SW480 (cell line): ENCODE measurements at regions not wholly inside any gene's neighbourhood (a gene's known extent, or its start where the extent isn't known, plus 50 kb on each side); places are given as distances from the start of the nearest gene placed in this dataset.
"Not testable (repeated sequence)": the region's sequence is repeated elsewhere in the genome, so short reads cannot be mapped to it uniquely, and the experiment has no call there.

Source experiments
- DNase-seq: peaks from one replicate; pipeline ENCODE4 v3.0.0-alpha.2; 2016; ENCODE audit warnings: low spot score

GRCh38 chr3:19825193-19825592 is 108.8 kb downstream of the EFHB start:
- no peak for DNase-seq

- no peak for DNase-seq
Observed at GRCh38 chr3:19822805-19823204, 111.2 kb downstream of the EFHB start.

GRCh38 chr3:19816631-19817030 is 117.4 kb downstream of the EFHB start:
- no peak for DNase-seq

GRCh38 chr3:19815805-19816204 is 118.2 kb downstream of the EFHB start:
- DNase-seq, result no peak

- not testable (repeated sequence) for DNase-seq
Observed at GRCh38 chr3:19813743-19814142, 120.3 kb downstream of the EFHB start.

- no peak for DNase-seq
Observed at GRCh38 chr3:19811689-19812088, 122.3 kb downstream of the EFHB start.

- DNase-seq, result no peak
Observed at GRCh38 chr3:19808834-19809233, 125.2 kb downstream of the EFHB start.

GRCh38 chr3:19799887-19800286 is 134.1 kb downstream of the EFHB start:
- DNase-seq, result no peak

- no peak for DNase-seq
Observed at GRCh38 chr3:19799115-19799514, 134.9 kb downstream of the EFHB start.

GRCh38 chr3:19798324-19798723 is 135.7 kb downstream of the EFHB start:
- no peak for DNase-seq

- DNase-seq, result no peak
Observed at GRCh38 chr3:19792388-19792787, 141.6 kb downstream of the EFHB start.

- no peak for DNase-seq
Observed at GRCh38 chr3:19775765-19776164, 158.3 kb downstream of the EFHB start.

GRCh38 chr3:19769694-19770093 is 164.3 kb downstream of the EFHB start:
- no peak for DNase-seq

- DNase-seq, result no peak
Observed at GRCh38 chr3:19765954-19766353, 168.1 kb downstream of the EFHB start.

GRCh38 chr3:19757773-19758172 is 176.2 kb downstream of the EFHB start:
- DNase-seq, result peak; percentile 7

- no peak for DNase-seq
Observed at GRCh38 chr3:19749448-19750017, 184.5 kb downstream of the EFHB start.

GRCh38 chr3:19748782-19749447 is 185.1 kb downstream of the EFHB start:
- no peak for DNase-seq

GRCh38 chr3:19744047-19744446 is 190.0 kb downstream of the EFHB start:
- DNase-seq, result no peak

- no peak for DNase-seq
Observed at GRCh38 chr3:19742935-19743334, 191.1 kb downstream of the EFHB start.

GRCh38 chr3:19739504-19739903 is 194.5 kb downstream of the EFHB start:
- no peak for DNase-seq

GRCh38 chr3:19738846-19739245 is 195.2 kb downstream of the EFHB start:
- peak; percentile 27 for DNase-seq

GRCh38 chr3:19735111-19735510 is 198.9 kb downstream of the EFHB start:
- DNase-seq, result no peak

GRCh38 chr3:19734453-19734852 is 199.6 kb downstream of the EFHB start:
- DNase-seq, result no peak

GRCh38 chr3:19725000-19725399 is 209.0 kb downstream of the EFHB start:
- no peak for DNase-seq
